ENCODE measurements at regions not wholly inside any gene's neighbourhood (a gene's known extent, or its start where the extent isn't known, plus 50 kb on each side); places are given as distances from the start of the nearest gene placed in this dataset.

GRCh38 chr1:11413986-11414391, 65.0 kb upstream of the DISP3 start:
- no peak for DNase-seq (ENCODE audit: low read depth in 2 of 2)

- DNase-seq (ENCODE audit: low read depth in 2 of 2), result no peak
Observed at GRCh38 chr1:11414926-11415538, 63.9 kb upstream of the DISP3 start.

GRCh38 chr1:11417162-11417561, 61.8 kb upstream of the DISP3 start:
- no peak for DNase-seq (ENCODE audit: low read depth in 2 of 2)

GRCh38 chr1:11418056-11418455, 60.9 kb upstream of the DISP3 start:
- no peak for DNase-seq (ENCODE audit: low read depth in 2 of 2)

GRCh38 chr1:11421443-11421842, 57.5 kb upstream of the DISP3 start:
- no peak for DNase-seq (ENCODE audit: low read depth in 2 of 2)

- DNase-seq (ENCODE audit: low read depth in 2 of 2), result no peak
Observed at GRCh38 chr1:11422686-11423085, 56.3 kb upstream of the DISP3 start.

- DNase-seq (ENCODE audit: low read depth in 2 of 2), result no peak
Observed at GRCh38 chr1:11426617-11427016, 52.3 kb upstream of the DISP3 start.

GRCh38 chr1:11428789-11429188, 50.2 kb upstream of the DISP3 start:
- no peak for DNase-seq (ENCODE audit: low read depth in 2 of 2)
